DND-41 (cell line): ENCODE measurements at regions not wholly inside any gene's neighbourhood (a gene's known extent, or its start where the extent isn't known, plus 50 kb on each side); places are given as distances from the start of the nearest gene placed in this dataset.
"Not testable (repeated sequence)": the region's sequence is repeated elsewhere in the genome, so short reads cannot be mapped to it uniquely, and the experiment has no call there.

Experiments used
- EZH2 ChIP-seq: IDR thresholded peaks from 3 replicates; pipeline ENCODE4 v1.6.1; 2012; ENCODE audit warnings: borderline replicate concordance, low read depth, mild to moderate bottlenecking, moderate library complexity, low read length, inconsistent platforms; ENCODE audit not compliant: severe bottlenecking
- TF ChIP-seq, protein P1 (sequence below): IDR thresholded peaks from 2 replicates; pipeline ENCODE4 v1.5.1; 2012; ENCODE audit warnings: borderline replicate concordance, low read length, moderate library complexity, mild to moderate bottlenecking; ENCODE audit not compliant: poor library complexity, severe bottlenecking; ENCODE audit errors: extremely low read depth

DNA sequence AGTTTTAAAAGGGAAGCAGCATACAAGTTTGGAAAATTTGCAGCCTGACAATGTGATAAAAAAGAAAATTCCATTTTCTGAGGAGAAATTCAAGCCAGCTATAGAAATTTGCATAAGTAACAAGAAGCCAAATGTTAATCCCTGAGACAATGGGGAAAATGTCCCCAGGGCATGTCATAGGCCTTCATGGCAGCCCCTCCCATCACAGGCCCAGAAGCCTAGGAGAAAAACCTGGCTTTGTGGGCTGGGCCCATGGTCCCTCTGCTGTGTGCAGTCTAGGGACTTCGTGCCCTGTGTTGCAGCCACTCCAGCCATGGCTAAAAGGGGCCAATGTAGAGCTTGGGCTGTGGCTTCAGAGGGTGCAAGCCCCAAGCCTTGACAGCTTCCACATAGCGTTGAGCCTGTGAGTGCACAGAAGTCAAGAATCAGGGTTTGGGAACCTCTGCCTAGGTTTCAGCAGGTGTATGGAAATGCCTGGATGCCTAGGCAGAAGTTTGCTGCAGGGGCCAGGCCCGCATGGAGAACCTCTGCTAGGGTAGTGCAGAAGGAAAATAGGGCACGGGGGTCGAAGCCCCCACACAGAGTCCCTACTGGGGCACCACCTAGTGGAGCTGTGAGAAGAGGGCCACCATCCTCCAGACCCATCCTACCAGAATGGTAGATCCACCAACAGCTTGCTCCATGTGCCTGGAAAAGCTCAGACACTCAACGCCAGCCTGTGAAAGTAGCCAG lies 209.8 kb upstream of the ZRANB2 start:
- not testable (repeated sequence) for TF ChIP-seq EZH2
- TF ChIP-seq, protein P1, sequence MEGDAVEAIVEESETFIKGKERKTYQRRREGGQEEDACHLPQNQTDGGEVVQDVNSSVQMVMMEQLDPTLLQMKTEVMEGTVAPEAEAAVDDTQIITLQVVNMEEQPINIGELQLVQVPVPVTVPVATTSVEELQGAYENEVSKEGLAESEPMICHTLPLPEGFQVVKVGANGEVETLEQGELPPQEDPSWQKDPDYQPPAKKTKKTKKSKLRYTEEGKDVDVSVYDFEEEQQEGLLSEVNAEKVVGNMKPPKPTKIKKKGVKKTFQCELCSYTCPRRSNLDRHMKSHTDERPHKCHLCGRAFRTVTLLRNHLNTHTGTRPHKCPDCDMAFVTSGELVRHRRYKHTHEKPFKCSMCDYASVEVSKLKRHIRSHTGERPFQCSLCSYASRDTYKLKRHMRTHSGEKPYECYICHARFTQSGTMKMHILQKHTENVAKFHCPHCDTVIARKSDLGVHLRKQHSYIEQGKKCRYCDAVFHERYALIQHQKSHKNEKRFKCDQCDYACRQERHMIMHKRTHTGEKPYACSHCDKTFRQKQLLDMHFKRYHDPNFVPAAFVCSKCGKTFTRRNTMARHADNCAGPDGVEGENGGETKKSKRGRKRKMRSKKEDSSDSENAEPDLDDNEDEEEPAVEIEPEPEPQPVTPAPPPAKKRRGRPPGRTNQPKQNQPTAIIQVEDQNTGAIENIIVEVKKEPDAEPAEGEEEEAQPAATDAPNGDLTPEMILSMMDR = not testable (repeated sequence)
